ENCODE measurements at regions not wholly inside any gene's neighbourhood (a gene's known extent, or its start where the extent isn't known, plus 50 kb on each side); places are given as distances from the start of the nearest gene placed in this dataset.

DNA sequence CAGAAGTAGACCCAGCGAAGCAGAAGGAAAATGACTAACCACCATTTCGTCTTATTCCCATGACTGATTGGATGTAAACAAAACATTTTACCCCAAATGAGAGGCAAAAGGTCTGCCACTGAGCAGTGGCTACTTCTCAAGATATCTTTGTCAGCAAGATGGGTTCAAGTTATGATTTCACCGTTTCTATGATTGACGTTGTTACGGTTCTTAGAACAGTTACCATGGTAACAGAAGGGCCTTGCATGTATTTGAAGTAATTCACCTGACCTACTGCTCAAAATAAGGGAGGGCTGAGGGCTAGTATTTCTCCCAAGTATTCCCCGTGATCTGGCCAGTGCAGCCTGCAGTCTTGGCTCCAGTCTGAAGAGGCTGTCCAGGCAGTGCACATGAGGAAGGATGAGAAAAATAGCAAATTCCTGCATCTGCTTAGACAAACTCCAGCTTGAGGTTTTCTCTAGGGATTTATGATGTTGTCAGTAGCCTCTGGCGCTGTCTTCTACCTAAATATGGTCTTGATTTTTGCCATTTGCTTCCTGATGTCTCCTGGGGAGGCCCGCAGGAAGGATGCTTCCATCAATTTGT lies 372.7 kb downstream of the TMEM38B start:
- TF ChIP-seq, protein P1, sequence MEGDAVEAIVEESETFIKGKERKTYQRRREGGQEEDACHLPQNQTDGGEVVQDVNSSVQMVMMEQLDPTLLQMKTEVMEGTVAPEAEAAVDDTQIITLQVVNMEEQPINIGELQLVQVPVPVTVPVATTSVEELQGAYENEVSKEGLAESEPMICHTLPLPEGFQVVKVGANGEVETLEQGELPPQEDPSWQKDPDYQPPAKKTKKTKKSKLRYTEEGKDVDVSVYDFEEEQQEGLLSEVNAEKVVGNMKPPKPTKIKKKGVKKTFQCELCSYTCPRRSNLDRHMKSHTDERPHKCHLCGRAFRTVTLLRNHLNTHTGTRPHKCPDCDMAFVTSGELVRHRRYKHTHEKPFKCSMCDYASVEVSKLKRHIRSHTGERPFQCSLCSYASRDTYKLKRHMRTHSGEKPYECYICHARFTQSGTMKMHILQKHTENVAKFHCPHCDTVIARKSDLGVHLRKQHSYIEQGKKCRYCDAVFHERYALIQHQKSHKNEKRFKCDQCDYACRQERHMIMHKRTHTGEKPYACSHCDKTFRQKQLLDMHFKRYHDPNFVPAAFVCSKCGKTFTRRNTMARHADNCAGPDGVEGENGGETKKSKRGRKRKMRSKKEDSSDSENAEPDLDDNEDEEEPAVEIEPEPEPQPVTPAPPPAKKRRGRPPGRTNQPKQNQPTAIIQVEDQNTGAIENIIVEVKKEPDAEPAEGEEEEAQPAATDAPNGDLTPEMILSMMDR (IDR thresholded peaks at IDR 0.05), result no peak
- no peak for TF ChIP-seq ZFX (IDR thresholded peaks at IDR 0.05; ENCODE audit: borderline replicate concordance)

Measured in 22Rv1 (cell line).